GM12878 (cell line): ENCODE measurements at regions not wholly inside any gene's neighbourhood (a gene's known extent, or its start where the extent isn't known, plus 50 kb on each side); places are given as distances from the start of the nearest gene placed in this dataset.

ENCODE experiments used
- ATAC-seq: fragments of 200-7000 bp; cut with Tn5 transposase; 3 replicates; pipeline ENCODE4 v1.9.1; 2020; ENCODE audit warnings: mild to moderate bottlenecking, moderate library complexity
- BruUV-seq: library from RNA; stranded (reverse); fragments of 400-500 nt; replicated peaks from 2 replicates; lab custom pipeline; 2021; lab: Mats Ljungman, UMichigan
- CTCF ChIA-PET: fragments of 300-600 bp; sonication (Branson Sonifier 250); formaldehyde crosslinking; extraction: SDS; loops from one replicate; lab custom pipeline; 2021; ENCODE audit warnings: inconsistent platforms; lab: Yijun Ruan, JAX
- POLR2A ChIA-PET: fragments of 350-600 bp; formaldehyde crosslinking; extraction: SDS; loops from one replicate; lab custom pipeline; 2021; ENCODE audit warnings: inconsistent platforms; lab: Charles Lee
- RAD21 ChIA-PET: fragments of 300-600 bp; sonication (Branson Sonifier 250); formaldehyde crosslinking; loops from one replicate; lab custom pipeline; 2023; ENCODE audit warnings: antibody characterized with exemption; ENCODE audit not compliant: unreplicated experiment; lab: Charles Lee
- SMC1A ChIA-PET: fragments of 300-600 bp; sonication (Branson Sonifier 250); formaldehyde crosslinking; loops from one replicate; lab custom pipeline; 2023; ENCODE audit not compliant: unreplicated experiment, uncharacterized antibody; lab: Charles Lee
- DNase-seq: peaks from one replicate; pipeline ENCODE4 v3.0.0-alpha.2; 2011; ENCODE audit warnings: low read depth, low spot score
- FAIRE-seq: peaks from 3 replicates; lab custom pipeline; 2011; peaks lifted over from hg19 to GRCh38; lab: Jason Lieb, UNC
- H2AFZ ChIP-seq: 2 replicates; pipeline ENCODE4 v1.6.0; 2011; ENCODE audit warnings: low read depth, low read length, control low read depth; ENCODE audit not compliant: control insufficient read depth
- H3K27ac ChIP-seq: 2 replicates; pipeline ENCODE4 v1.5.1; 2011; ENCODE audit warnings: control low read depth; ENCODE audit not compliant: control insufficient read depth, insufficient read depth
- H3K27me3 ChIP-seq, 2 experiments: replicated peaks in 1 of 2; 2 replicates each; pipeline versions ENCODE4 v1.6.0 to v1.6.1; 2011; ENCODE audit warnings: low read length in 1 of 2; ENCODE audit not compliant: control insufficient read depth in 2 of 2, insufficient read depth in 2 of 2
- H3K36me3 ChIP-seq, 2 experiments: 2 replicates each; pipeline ENCODE4 v1.5.1; 2011; ENCODE audit warnings: low read length in 1 of 2; ENCODE audit not compliant: control insufficient read depth in 2 of 2, insufficient read depth in 2 of 2
- H3K4me1 ChIP-seq: 2 replicates; pipeline ENCODE4 v1.6.1; 2011; ENCODE audit warnings: mild to moderate bottlenecking, low read length, moderate library complexity, mixed read lengths; ENCODE audit not compliant: control insufficient read depth, insufficient read depth
- H3K4me2 ChIP-seq: 2 replicates; pipeline ENCODE4 v1.6.0; 2011; ENCODE audit warnings: control low read depth; ENCODE audit not compliant: control insufficient read depth, insufficient read depth
- H3K4me3 ChIP-seq: fragments of 200-600 bp; sonication (generic); 2 replicates; pipeline ENCODE4 v1.5.1; 2016
- H3K79me2 ChIP-seq: 2 replicates; pipeline ENCODE4 v1.6.0; 2011; ENCODE audit warnings: low read length; ENCODE audit not compliant: control insufficient read depth, insufficient read depth
- H3K9ac ChIP-seq: 2 replicates; pipeline ENCODE4 v1.8.0; 2011; ENCODE audit warnings: low read length, control low read depth, mixed read lengths; ENCODE audit not compliant: control insufficient read depth, insufficient read depth
- H3K9me3 ChIP-seq: replicated peaks from 3 replicates; pipeline ENCODE4 v1.5.1; 2011; ENCODE audit warnings: mild to moderate bottlenecking, low read length; ENCODE audit not compliant: control insufficient read depth, insufficient read depth
- H4K20me1 ChIP-seq: 2 replicates; pipeline ENCODE4 v1.6.0; 2011; ENCODE audit not compliant: control insufficient read depth, insufficient read depth
- ASH2L ChIP-seq: fragments of 300-600, 200-600 bp; sonication (generic); IDR thresholded peaks from 2 replicates; pipeline ENCODE4 v1.6.1; 2017; ENCODE audit warnings: low read depth, mild to moderate bottlenecking, borderline replicate concordance
- CEBPB ChIP-seq, 2 experiments: fragments of 150-350 bp in 1 of 2; IDR thresholded peaks; 2 replicates each; pipeline ENCODE4 v1.6.1; 2012 to 2014; ENCODE audit warnings: low read depth in 2 of 2, low read length in 2 of 2, borderline replicate concordance in 1 of 2, inconsistent platforms in 1 of 2
- EED ChIP-seq: sonication (generic); IDR thresholded peaks from 2 replicates; pipeline ENCODE4 v1.6.1; 2016; ENCODE audit warnings: antibody characterized with exemption, low read depth
- IKZF2 ChIP-seq, 2 experiments: fragments of 450-650 bp; IDR thresholded peaks; 2 replicates each; pipeline ENCODE4 v1.6.1; 2017; ENCODE audit warnings: mild to moderate bottlenecking in 2 of 2, moderate library complexity in 2 of 2
- NR2C1 ChIP-seq: fragments of 450-650 bp; IDR thresholded peaks from 2 replicates; pipeline ENCODE4 v1.6.1; 2017; ENCODE audit warnings: antibody characterized with exemption, mild to moderate bottlenecking, moderate library complexity
- PKNOX1 ChIP-seq: fragments of 450-650 bp; IDR thresholded peaks from 2 replicates; pipeline ENCODE4 v1.6.1; 2016; ENCODE audit warnings: mild to moderate bottlenecking
- PRDM15 ChIP-seq: fragments of 450-650 bp; formaldehyde crosslinking; IDR thresholded peaks from 2 replicates; pipeline ENCODE4 v1.4.0; 2020; ENCODE audit warnings: mild to moderate bottlenecking, moderate library complexity
- SMAD1 ChIP-seq: fragments of 450-650 bp; IDR thresholded peaks from 2 replicates; pipeline ENCODE4 v1.6.1; 2018; ENCODE audit warnings: mild to moderate bottlenecking, low read depth; ENCODE audit not compliant: partially characterized antibody
- SMAD5 ChIP-seq: IDR thresholded peaks from 2 replicates; pipeline ENCODE4 v1.6.1; 2016; ENCODE audit warnings: antibody characterized with exemption, low read depth
- WGBS: methylation state at CpG from one replicate; pipeline ENCODE4 v1.1.6; 2016; ENCODE audit warnings: low lambda C conversion rate; ENCODE audit not compliant: insufficient replicate concordance, insufficient coverage; ENCODE audit errors: missing lambda C conversion rate; 5-methylcytosine and 5-hydroxymethylcytosine counted together
- in situ Hi-C: fragments of 300-500 bp; cut with MboI; formaldehyde crosslinking; loops from 9 replicates; pipeline ENCODE4 v1.14.3; 2018; ENCODE audit warnings: mixed read lengths
- intact Hi-C: fragments of 100-400 bp; cut with micrococcal nuclease; formaldehyde crosslinking; loops from one replicate; pipeline ENCODE4 v1.14.2; 2022; ENCODE audit not compliant: unreplicated experiment
- TF ChIP-seq, protein P1 (sequence below): fragments of 450-650 bp; IDR thresholded peaks from 2 replicates; pipeline ENCODE4 v1.6.1; 2017; ENCODE audit warnings: mild to moderate bottlenecking, moderate library complexity

DNA sequence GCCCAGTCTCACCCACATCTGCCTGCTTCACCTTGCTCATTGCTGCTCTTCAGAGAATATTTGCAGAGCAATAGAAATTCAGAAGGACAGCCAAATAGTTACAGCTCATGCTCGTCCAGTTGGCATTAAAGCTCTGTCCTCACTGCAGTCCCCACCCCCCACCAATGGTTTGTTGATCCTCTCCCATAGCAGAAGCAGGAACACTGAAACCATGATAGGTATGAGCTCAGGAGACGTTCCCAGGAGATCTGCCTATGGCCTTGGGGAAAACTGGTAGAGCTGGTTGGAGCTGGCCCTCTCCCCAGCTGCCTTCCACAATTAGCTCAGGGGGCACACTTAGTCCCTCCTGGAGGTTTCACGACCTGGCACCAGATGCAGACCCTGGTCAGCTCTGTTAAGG lies 68.6 kb upstream of the KMT2C start:
- intact Hi-C loops (no loop called here), in situ Hi-C loops (no loop called here)
- ChIA-PET CTCF (no interaction called here), POLR2A (no interaction called here), RAD21 (no interaction called here)
- ATAC-seq (no peak), FAIRE-seq (no peak), DNase-seq (no peak)
- 11% methylated on average over 3 of the region's 3 CpGs for WGBS
- Histone ChIP-seq H4K20me1 (no peaks in the 10 kb centered on the region), H3K27me3 (no peaks in the 10 kb centered on the region; a peak in 1 of 4 replicates), H3K79me2 (no peaks in the 10 kb centered on the region), H3K4me3 (no peak overlapping the region), H3K36me3 (no peaks in the 10 kb centered on the region), H3K4me1 (no peaks in the 10 kb centered on the region), H3K4me2 (no peak overlapping the region), H3K27ac (no peak overlapping the region), H2AFZ (no peak overlapping the region), H3K9me3 (no peaks in the 10 kb centered on the region), H3K9ac (no peak overlapping the region)
- no TSS peak for BruUV-seq
- no peak for TF ChIP-seq NR2C1
- no peak for TF ChIP-seq IKZF2 (IDR thresholded peaks at IDR 0.05)
- TF ChIP-seq PRDM15 (CRISPR knock-in tag) = no peak
- no peak for TF ChIP-seq SMAD1
- no peak for TF ChIP-seq EED
- TF ChIP-seq SMAD5 = no peak
- no peak for TF ChIP-seq PKNOX1
- TF ChIP-seq, protein P1, sequence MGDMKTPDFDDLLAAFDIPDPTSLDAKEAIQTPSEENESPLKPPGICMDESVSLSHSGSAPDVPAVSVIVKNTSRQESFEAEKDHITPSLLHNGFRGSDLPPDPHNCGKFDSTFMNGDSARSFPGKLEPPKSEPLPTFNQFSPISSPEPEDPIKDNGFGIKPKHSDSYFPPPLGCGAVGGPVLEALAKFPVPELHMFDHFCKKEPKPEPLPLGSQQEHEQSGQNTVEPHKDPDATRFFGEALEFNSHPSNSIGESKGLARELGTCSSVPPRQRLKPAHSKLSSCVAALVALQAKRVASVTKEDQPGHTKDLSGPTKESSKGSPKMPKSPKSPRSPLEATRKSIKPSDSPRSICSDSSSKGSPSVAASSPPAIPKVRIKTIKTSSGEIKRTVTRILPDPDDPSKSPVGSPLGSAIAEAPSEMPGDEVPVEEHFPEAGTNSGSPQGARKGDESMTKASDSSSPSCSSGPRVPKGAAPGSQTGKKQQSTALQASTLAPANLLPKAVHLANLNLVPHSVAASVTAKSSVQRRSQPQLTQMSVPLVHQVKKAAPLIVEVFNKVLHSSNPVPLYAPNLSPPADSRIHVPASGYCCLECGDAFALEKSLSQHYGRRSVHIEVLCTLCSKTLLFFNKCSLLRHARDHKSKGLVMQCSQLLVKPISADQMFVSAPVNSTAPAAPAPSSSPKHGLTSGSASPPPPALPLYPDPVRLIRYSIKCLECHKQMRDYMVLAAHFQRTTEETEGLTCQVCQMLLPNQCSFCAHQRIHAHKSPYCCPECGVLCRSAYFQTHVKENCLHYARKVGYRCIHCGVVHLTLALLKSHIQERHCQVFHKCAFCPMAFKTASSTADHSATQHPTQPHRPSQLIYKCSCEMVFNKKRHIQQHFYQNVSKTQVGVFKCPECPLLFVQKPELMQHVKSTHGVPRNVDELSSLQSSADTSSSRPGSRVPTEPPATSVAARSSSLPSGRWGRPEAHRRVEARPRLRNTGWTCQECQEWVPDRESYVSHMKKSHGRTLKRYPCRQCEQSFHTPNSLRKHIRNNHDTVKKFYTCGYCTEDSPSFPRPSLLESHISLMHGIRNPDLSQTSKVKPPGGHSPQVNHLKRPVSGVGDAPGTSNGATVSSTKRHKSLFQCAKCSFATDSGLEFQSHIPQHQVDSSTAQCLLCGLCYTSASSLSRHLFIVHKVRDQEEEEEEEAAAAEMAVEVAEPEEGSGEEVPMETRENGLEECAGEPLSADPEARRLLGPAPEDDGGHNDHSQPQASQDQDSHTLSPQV = no peak
- no peak for TF ChIP-seq ASH2L
- no peak for TF ChIP-seq CEBPB (IDR thresholded peaks at IDR 0.05; ENCODE audit: borderline replicate concordance in 1 of 2, low read depth in 2 of 2, low read length in 2 of 2)
- TF ChIP-seq, all 136 proteins: peak for 0
- SMC1A ChIA-PET = no interaction called here
